ENCODE measurements at regions not wholly inside any gene's neighbourhood (a gene's known extent, or its start where the extent isn't known, plus 50 kb on each side); places are given as distances from the start of the nearest gene placed in this dataset.

DNA sequence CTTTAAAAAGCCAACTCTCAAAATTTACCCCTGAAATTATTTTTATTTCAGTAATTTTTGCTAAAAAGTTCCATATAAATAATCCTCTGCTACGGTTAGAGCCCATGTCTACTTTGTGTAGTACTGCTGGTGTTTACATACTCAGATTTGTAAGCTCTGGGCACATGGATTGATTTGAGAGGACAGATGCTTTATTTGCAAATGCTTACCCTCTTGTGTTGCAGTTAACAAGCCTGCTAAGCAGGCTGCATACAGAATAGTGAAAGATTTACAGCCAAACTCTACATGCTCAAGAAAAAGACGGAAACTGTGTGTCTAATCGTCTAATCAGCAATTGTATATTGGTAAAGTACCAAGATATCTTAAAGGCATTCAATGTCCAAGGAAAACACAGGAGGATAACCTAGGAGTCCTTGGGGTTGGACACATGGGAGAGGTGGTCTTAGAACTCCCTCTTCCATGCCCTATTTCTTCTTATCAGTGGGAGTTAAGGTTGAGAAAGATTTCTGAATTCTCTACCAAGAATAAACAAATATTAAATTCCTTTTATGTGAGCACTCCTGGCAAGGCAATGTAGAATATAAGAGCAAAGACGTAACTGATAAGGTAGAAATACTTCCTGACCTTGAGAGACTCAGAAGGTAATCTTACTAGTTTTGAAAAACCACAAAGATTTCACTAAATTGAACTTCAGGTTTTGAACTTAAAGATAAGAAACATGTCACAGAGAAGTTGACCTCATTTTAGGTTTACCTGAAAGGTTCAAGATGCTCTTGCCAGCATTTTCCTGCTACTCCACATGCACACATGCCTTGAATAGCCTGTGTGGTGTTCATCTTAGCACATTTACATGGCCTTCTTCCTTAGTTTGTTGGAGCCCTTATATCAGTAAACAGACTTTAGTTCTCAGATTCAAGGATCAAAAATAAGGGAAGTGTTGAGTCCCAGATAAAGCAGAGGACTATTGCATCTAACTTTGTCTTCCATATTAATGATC, 1216.5 kb downstream of the SORCS3 start:
- TF ChIP-seq SUZ12 (IDR thresholded peaks at IDR 0.05) (no peak), FOXK2 (IDR thresholded peaks at IDR 0.05) (no peak), BHLHE40 (IDR thresholded peaks at IDR 0.05; ENCODE audit: borderline replicate concordance) (no peak), FOXM1 (IDR thresholded peaks at IDR 0.05; ENCODE audit: borderline replicate concordance) (no peak), ELF4 (IDR thresholded peaks at IDR 0.05) (no peak), ZNF384 (IDR thresholded peaks at IDR 0.05) (no peak), SP1 (IDR thresholded peaks at IDR 0.05) (no peak), TARDBP (IDR thresholded peaks at IDR 0.05) (no peak), ARNT (IDR thresholded peaks at IDR 0.05) (no peak), CTBP1 (IDR thresholded peaks at IDR 0.05; ENCODE audit: borderline replicate concordance) (no peak), PKNOX1 (IDR thresholded peaks at IDR 0.05) (no peak)

All from HEK293T (cell line).